ENCODE measurements at regions not wholly inside any gene's neighbourhood (a gene's known extent, or its start where the extent isn't known, plus 50 kb on each side); places are given as distances from the start of the nearest gene placed in this dataset.

DNA sequence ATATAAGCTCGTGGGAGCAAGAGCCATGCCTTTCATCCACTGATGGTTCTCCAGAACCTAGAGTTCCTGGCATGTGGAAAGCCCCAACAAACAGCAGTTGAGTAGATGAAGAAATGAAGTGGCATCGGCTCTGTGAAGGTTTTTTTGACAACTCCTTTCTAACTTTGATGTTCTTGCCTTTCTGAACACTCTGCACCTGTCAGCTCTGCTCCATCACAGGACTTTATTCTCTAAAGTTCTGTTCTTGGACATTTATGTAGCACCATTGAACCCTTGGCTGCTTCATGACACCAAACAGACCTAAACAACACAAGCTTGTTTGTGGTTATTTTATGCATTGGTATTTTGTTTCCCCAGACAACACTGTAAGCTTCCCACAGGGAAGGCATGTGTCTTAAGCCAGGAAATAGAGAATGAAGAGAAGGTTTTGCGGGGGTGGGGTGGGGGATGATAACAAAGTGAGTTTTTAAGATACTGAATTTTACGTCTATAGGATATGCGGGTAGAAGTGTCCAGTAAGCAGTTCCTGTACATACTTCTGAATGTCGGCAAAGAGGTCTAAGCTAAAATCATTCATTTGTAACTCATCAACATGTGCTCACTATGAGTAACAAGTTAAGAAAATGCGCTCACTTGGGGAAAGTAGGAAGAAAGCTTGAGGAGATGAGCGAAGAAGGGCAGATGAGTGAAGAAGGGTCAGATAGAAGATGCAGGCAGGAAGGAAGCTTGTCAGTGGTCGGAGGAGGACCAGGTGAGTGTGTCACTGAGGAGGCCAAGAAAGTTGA lies 146.0 kb upstream of the PLEKHG7 start:
- intact Hi-C loops (cut with micrococcal nuclease), result loop anchor here (1.0 to 5.0 kb wide), 7 partner anchors 17 to 680 kb away; no protein-coding TSS in a partner anchor

DNA sequence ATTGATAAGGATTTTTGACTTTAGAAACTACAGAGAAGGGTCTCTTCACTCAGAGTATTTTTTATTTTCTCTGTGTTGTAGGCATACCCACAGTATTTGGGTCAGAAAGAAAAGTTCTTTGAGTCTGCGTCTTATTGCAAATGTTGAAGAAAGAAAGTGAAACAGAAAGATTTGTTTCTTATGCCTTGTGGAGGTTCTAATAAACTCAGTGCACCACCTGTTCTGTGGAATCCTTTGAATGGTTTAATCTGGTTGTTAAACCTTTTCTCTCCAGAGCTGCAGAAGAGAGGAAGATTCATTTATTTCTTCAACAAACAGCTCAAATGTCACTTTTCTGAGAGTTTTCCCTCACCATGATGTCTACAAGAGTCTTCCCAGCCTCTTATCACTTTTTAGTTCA lies 146.6 kb upstream of the PLEKHG7 start:
- intact Hi-C loops (cut with micrococcal nuclease), result loop anchor here (1.0 to 5.0 kb wide), 7 partner anchors 16 to 679 kb away; no protein-coding TSS in a partner anchor

DNA sequence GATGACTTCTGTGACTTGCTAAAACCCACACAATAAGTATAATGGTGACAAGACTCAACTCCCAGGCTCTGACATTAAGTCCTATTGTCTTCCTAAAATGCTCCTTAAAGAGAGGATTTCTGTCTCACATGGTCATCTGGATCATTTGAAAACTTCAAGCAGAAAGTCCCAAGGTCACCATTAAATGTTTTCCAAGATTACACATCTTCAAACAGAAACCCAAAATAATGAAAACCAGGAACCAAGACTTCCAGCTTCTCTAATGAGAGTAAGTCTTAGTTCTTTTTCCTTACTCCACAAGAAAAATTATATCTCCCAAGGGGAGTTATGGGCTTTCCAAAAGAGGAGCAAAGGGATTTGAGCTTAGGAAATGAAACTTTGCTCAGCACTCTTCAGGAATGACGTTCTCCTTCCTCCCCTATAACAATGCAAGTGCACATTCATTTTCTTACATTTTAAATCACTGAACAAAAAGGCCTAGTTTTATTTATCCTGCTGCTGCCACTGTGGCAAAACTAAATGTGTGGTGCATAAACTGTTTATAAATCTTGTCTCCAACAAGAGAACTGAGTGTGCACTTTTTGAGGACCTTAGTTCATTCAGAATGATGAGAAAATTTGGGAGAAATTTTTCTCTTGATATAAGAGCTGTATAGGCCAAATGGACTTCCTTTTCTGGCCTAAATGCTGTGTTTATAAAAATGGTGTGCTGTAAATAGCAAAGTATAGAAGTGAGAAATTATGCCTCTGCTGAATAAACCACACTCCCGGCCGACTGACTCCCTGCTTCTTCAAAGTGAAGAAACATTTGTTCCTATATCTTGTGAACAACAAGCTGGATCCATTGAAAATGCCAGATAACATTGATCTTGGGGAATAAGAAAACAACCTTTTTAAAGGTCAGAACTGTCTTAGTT lies 148.4 kb upstream of the PLEKHG7 start:
- intact Hi-C loops (cut with micrococcal nuclease), result loop anchor here (5.0 kb wide), 1 partner anchor 677 kb away; no protein-coding TSS in a partner anchor

DNA sequence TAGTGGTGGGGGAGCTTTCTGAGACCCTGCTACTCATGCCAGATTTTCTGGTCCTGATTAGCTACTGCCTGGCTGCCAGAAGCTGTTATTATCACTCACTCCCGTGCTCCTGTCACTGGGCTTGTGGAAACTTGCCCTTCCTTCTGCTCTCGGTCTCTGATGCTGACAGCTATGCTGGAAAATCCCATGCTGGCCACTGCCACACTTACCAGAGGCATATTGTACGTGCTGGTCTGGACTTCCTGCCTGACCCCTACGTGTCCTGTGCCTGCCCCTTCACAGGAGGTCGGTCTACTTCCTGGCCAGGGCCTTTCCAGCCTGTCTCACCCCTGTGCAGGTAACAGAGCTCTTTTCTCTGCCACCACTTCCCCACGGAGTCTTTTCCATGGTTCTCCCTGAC lies 149.4 kb upstream of the PLEKHG7 start:
- intact Hi-C loops (cut with micrococcal nuclease), result no loop called here

DNA sequence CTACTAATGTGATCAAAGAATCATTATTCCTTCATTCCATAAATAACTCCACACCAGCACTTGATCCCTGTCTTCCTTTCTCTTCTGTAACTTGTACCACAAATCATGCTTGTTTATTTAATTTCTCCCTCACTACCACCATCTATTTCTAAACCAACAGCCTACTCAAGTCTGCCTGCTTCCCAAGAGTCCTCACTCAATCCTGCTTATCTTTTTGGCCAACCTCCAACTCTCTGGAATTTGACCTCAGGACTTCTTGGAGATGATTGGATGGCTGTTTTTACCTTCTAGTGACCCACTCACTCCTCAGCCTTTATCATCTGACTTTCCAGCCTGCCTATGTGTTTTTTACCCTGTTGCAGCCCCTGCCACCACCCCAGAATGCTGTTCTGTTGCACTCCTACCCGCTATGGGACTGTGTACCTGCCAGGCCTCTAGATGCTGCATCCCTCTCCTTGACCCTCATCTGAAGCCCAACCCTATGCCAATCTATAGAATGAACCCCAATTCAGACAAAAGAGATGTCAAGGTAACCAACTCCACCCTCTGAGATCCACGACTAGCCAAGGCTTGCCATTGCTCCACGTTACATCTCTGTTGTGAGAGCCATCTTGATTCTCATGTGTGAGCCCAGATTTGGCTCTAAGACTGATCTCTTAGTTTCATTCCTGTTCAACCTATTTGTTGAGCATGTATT lies 150.2 kb upstream of the PLEKHG7 start:
- intact Hi-C loops (cut with micrococcal nuclease), result no loop called here

DNA sequence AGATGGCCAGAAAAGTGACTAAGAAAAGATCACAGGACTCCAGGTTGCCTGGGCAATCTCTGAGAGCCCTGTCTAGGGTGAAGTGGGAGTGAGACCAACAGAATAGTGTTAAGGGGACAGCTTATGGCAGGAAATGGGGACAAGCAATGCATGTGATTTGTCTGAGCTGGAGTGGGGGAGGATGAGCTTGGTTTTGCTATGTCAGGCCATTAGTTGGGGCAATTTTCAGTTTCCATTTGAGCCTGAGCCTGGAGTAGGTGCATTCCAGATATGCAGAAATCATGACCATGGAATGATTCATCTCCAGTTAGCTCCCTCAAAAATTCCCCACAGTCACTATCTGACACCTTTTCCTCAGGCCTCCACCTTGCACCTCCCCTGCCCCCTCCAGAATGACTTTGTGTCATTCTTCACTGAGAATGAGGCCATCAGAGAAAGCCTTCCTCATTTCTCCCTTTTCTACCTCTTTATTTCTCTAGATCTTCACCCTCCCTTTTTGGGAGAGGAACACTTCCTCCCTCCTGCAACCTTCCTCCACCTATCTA lies 150.9 kb upstream of the PLEKHG7 start:
- intact Hi-C loops (cut with micrococcal nuclease), result no loop called here

DNA sequence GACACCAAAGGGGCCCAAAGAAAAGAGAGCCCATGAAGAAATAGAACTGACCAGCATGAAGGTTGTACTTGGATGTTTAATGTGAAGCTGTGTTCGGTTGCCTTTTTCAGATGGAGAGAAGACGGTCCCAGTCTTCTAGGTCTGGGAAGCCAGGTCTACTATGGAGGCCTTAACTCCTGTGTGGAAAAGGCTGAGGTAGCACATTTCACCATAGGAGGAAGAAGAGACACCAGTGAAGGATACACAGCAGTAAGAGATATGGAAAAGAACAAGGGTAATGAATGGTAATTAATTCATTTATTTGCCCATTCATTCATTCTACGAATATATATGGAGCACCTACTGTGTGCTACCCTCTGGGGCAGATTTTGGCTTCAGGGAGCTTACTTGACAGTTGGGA lies 151.6 kb upstream of the PLEKHG7 start:
- intact Hi-C loops (cut with micrococcal nuclease), result no loop called here

DNA sequence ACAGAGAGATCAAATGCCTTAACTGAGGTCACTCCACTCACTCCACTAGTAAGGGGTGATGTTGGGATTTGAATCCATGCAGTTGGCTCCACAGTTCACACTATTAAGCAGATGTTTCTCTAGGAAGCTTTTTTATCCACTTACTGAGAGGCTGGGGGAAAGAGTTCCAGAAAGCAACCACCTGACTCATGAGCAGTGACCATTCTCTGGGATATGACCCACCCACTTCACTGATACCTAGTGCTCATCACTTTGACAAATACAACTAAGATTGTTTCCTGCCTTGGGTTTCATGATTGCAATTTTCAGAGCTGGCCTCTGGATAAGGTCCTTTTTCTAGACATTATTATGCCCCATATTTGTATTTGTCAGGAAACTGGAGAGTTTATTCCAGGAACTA lies 152.1 kb upstream of the PLEKHG7 start:
- intact Hi-C loops (cut with micrococcal nuclease), result no loop called here

DNA sequence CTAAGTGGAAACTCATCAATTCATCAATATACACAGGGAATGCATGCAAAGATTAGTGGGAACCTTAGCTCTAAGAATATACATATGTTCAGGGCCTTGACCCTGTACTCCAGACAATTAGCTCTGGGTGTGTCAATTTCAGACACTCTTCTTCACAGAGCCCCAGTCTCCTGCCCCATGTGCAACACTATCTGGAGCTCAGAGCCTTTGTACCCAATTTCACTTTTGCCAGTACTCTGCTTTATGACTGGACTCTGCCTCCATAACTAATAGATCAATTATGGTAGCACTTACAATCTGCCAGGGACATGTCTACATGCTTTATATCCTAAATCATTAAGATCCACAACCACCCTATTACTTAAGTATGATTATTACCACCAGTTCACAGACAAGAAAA lies 152.5 kb upstream of the PLEKHG7 start:
- intact Hi-C loops (cut with micrococcal nuclease), result no loop called here

DNA sequence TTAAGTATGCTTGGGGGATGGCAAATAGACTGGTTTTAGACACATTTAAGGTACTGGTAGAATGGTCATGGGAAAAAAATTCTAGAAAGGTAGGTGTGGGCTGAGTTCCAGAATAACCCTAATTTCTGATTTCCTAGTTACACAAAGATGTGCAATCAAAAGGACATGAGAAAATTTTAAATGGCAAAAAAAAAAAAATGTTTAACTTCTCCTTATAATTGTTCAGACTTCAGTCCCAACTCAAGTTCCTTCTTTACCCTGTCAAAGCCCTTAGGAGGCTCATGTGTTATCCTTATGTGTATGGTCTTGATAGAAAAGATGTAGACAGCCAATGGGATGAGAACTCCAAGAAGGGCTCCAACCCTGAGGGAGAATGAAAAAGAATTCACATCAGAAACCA lies 153.3 kb upstream of the PLEKHG7 start:
- intact Hi-C loops (cut with micrococcal nuclease), result no loop called here

DNA sequence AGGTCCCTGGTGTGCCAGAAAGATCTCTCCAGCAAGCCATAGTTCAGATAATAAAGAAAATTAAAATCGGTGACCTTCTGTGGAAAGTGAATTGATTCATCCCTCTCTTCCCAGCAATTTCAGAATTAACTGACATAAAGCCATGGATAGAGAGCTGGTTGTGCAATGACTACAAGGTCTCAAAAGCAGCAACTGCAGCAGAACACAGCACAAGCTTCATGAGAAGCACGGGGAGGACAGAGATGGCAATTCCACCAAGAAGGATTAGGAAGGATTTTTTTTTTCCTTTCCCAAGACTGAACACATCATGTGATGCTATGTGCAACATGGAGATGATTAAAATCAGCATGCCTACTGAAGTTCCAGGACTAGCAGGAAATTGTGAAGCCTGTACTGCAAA lies 154.9 kb upstream of the PLEKHG7 start:
- intact Hi-C loops (cut with micrococcal nuclease), result no loop called here

DNA sequence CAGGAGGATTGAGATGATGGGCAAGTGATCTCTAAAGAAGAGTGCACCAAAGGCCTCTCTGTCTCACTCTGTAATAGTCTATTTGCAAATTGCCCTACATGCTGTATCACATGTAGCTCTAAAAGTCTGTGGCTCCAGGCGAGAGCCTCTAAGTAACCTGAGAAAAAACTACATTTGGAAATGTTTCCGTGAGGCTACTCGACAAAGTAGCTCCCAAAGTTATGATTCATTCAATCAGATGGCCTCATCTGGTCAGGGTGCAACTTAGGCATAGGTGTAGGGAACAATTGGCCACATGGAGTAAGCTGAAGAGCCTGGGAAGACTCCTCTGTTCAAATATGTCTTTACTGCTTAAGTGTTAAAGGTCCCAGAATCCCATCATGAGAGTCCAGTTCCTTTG lies 155.4 kb upstream of the PLEKHG7 start:
- intact Hi-C loops (cut with micrococcal nuclease), result no loop called here

DNA sequence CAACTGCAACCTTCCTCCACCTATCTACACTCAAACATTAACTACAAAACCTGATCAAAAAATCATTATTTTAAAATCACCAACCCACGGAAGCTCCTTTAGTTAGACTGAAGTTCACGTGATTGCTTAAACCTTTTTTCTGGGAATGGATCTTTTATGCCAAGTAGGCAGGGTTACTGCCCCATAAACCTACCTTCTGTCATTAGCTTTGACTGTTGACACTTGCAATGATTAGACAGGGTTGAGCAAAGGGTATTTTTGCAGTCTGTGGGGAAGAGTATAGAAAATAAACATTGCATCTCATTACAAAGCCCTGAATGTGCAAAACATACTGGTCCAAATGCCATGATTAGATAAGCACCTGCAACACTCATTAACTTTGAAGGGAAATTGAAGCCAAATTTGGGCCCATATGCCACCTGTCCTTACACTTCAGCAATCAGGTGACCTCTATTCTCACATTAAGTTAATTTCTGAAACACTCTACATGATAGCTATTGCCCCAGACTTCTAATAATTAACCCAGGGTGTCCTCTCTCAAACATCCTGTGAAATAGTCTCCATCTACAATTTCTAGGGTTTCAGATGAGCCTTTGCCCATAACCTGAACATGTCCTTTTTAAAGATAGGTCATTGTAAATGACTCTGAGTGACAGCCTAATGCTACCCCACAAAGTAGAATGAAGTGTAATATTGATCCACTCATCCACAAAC lies 156.0 kb upstream of the PLEKHG7 start:
- intact Hi-C loops (cut with micrococcal nuclease), result no loop called here

DNA sequence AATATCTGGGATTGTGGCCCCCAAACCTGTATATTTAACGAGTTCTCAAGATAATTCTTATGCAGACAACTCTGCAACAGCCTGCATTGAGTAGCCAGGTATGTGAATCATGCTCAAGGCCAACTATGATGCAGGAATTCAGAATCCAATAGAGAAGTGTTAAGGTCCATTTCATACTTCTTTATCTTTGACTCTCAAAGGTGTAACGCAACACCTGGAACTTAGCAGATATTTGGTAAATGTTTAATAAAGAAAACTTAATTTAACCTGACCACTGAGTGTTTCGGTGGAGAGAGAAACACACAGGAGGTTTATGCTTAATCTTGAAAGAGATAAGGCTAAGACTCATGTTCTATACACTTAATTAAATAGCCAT lies 156.5 kb upstream of the PLEKHG7 start:
- intact Hi-C loops (cut with micrococcal nuclease), result no loop called here

DNA sequence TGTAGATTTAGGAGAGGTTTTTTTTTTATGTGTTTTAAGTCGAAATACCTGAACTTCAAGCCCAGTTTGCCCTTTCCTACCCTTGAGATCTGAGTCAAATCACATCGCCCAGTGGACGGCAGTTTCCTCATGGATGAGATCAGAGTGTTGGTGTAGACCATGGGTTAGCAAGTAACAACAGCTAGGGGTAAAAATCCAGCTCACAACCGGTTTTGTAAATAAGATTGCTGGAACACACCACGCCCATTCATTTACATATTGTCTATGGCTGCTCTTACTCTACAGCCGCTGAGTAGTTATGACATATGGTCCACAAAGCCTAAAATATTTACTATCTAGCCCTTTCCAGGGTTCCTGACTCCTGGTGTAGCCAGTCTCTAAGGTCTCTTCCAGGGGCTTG lies 158.5 kb upstream of the PLEKHG7 start:
- intact Hi-C loops (cut with micrococcal nuclease), result no loop called here

DNA sequence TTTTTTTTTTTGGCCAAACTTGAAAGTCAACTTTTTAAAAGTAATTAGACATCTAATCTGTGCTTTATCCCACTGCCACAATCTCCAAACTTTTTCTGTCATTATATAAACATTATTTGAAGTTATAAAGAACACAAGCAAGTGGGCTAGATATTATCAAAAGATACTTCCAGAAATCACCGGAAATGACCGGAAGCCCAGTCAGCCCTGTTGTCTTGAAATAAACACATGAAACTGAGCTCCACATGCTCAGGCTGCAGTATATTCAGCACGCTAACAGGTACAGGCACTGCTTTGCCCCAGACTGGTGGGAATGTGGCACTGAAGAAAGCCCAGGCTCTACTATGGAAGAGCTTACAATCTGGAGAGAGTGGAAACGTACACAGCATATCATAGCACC lies 158.9 kb upstream of the PLEKHG7 start:
- intact Hi-C loops (cut with micrococcal nuclease), result no loop called here

DNA sequence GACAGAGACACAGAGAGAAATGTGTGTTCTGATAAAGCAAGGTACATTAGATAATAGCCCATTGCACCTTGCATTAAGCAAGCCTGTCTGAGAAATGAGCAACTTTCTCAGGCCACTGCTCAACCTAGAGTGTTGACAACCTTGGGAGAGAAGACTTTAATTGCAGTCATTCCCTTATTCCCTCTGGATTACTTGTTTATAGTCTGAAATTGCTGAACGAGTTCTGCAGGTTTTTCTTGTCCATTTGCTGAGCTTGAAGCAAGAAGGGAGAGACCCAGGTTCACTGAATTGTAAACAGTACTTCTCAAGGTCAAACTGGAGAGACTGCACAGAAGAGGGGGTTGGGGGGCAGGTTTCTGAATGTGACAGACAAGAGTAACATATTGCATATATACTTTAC lies 159.4 kb upstream of the PLEKHG7 start:
- intact Hi-C loops (cut with micrococcal nuclease), result no loop called here

DNA sequence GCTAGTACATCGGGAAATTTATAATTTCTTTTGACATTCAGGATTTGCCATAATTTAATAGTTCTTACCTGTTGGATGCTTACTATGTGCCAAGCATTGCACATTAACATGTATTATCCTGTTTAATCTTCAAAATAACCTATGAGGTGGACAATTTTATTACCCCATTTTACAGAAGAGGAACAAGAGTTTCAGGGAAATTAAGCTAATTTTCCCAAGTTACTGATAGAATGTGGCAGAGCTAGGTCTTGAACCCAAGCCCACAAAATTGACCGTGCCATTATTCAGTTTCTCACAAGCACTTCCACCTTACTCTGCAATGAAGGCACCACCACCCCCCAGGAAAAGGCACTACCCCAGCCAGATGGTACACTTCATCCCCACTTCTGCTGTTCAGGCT lies 161.1 kb upstream of the PLEKHG7 start:
- intact Hi-C loops (cut with micrococcal nuclease), result no loop called here

DNA sequence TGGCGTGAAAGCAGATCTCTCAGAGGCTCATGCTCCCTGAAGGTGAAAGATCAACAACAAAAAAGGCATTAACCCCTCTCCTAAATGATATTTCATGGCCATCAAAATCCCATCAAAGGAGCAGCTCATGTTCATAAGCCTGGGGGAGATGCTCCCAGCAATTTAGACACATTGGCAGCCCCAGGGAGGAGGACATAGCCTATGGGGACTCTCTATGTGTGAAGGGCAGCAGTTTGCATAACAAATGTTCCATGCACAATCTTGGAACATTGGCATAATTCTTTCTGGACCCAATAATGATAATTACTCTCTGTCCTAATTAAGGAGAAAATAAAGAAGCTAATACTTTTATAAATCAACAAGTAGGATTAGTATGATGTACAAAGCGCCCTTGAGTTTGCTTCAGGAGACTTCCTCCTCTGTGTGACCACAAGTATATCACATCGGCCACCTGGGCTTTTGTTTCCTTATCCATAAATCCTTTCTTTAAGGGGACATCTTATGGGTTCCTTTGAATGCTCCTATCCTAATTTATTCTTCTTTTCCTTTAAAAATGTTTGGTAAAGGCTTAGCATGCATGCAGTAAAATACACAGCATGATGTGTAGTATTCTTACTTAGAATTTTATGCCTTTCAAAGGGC lies 161.9 kb upstream of the PLEKHG7 start:
- intact Hi-C loops (cut with micrococcal nuclease), result loop anchor here (1.0 kb wide), 2 partner anchors 15 to 52 kb away; no protein-coding TSS in a partner anchor
